Gastroesophageal sphincter (tissue), 4 donors: ENCODE measurements at regions not wholly inside any gene's neighbourhood (a gene's known extent, or its start where the extent isn't known, plus 50 kb on each side); places are given as distances from the start of the nearest gene placed in this dataset.
A peak's percentile ranks its signal among the peaks of the same experiment; 100 is the strongest.

Source experiments
- ATAC-seq: fragments of 150-250 bp; one replicate; pipeline ENCODE4 v1.9.1; 2016; ENCODE audit warnings: mild to moderate bottlenecking, moderate library complexity
- H3K27ac ChIP-seq, 4 donors: fragments of 200-600 bp; sonication (generic) in 3 of 4; 1 replicate in 3 of 4; 2 replicates in 1 of 4; pipeline ENCODE4 v1.5.1; 2016 to 2019
- H3K27me3 ChIP-seq: fragments of 200-600 bp; sonication (generic); one replicate; pipeline ENCODE4 v1.5.1; 2019
- H3K36me3 ChIP-seq, 2 donors: fragments of 200-600 bp; sonication (generic); one replicate each; pipeline ENCODE4 v1.5.1; 2019; ENCODE audit warnings: control low read depth in 1 of 2
- H3K4me1 ChIP-seq, 3 donors: fragments of 200-600 bp; sonication (generic); 1 replicate in 2 of 3; 2 replicates in 1 of 3; pipeline ENCODE4 v1.5.1; 2016 to 2019; ENCODE audit warnings: control low read depth in 2 of 3
- H3K4me3 ChIP-seq, 2 donors: fragments of 200-600 bp; sonication (generic); one replicate each; pipeline ENCODE4 v1.5.1; 2019; ENCODE audit warnings: mild to moderate bottlenecking in 1 of 2, moderate library complexity in 1 of 2
- H3K9me3 ChIP-seq, 3 donors: fragments of 200-600 bp; sonication (generic); one replicate each; pipeline ENCODE4 v1.5.1; 2017 to 2019; ENCODE audit warnings: control low read depth in 2 of 3
- CTCF ChIP-seq, 4 experiments: fragments of 200-600 bp in 2 of 4; fragments of 450-650 bp in 2 of 4; sonication (generic) in 1 of 4; IDR thresholded peaks; one replicate each; pipeline ENCODE4 v1.5.1; 2017 to 2019; ENCODE audit warnings: antibody characterized with exemption in 4 of 4, mild to moderate bottlenecking in 2 of 4, moderate library complexity in 2 of 4
- EP300 ChIP-seq: sonication (generic); formaldehyde crosslinking; IDR thresholded peaks from one replicate; pipeline ENCODE4 v1.6.1; 2017; ENCODE audit warnings: antibody characterized with exemption, mild to moderate bottlenecking
- POLR2A ChIP-seq, 2 donors: fragments of 450-650 bp; IDR thresholded peaks; one replicate each; pipeline ENCODE4 v1.6.1; 2017; ENCODE audit warnings: antibody characterized with exemption in 2 of 2, mild to moderate bottlenecking in 2 of 2, moderate library complexity in 1 of 2
- POLR2AphosphoS5 ChIP-seq: sonication (generic); formaldehyde crosslinking; IDR thresholded peaks from one replicate; pipeline ENCODE4 v1.6.1; 2017; ENCODE audit warnings: antibody characterized with exemption
- WGBS, 2 donors: methylation state at CpG; one replicate each; pipeline ENCODE4 v1.1.5; 2018; ENCODE audit warnings: low coverage in 1 of 2; 5-methylcytosine and 5-hydroxymethylcytosine counted together

GRCh38 chr15:100712226-100712625, 109.8 kb downstream of the ASB7 start:
- no peaks in the 10 kb centered on the region for H3K9me3 ChIP-seq
- peak; percentile 47 for ATAC-seq
- H3K27ac ChIP-seq: peak overlapping the region in 1 of 4 donors; percentile 61
- no peak overlapping the region for H3K4me3 ChIP-seq
- TF ChIP-seq POLR2AphosphoS5 (no peak), CTCF (IDR thresholded peaks at IDR 0.05) (no peak), EP300 (no peak), POLR2A (IDR thresholded peaks at IDR 0.05) (no peak)
- peaks cover 0 to 14% (median 2%) of the 10 kb centered on the region in 3 donors for H3K4me1 ChIP-seq
- WGBS, 2 donors: 70% methylated on average over 4 of the region's 8 CpGs; no CpG with 5 or more reads in 1 of the 2 donors
- H3K27me3 ChIP-seq: no peaks in the 10 kb centered on the region
- H3K36me3 ChIP-seq: no peaks in the 10 kb centered on the region

GRCh38 chr15:100713163-100713867, 110.9 kb downstream of the ASB7 start:
- TF ChIP-seq POLR2AphosphoS5 (no peak), EP300 (no peak), POLR2A (IDR thresholded peaks at IDR 0.05) (no peak), CTCF (IDR thresholded peaks at IDR 0.05) (no peak)
- Histone ChIP-seq H3K27me3 (no peaks in the 10 kb centered on the region), H3K4me1 (peaks cover 0 to 14% (median 2%) of the 10 kb centered on the region in 3 donors), H3K36me3 (no peaks in the 10 kb centered on the region), H3K27ac (peak overlapping the region in 1 of 4 donors; percentile 11), H3K9me3 (no peaks in the 10 kb centered on the region), H3K4me3 (no peak overlapping the region)
- no peak for ATAC-seq
- 59 to 80% methylated on average over 2 of the region's 22 CpGs for WGBS, 2 donors

GRCh38 chr15:100714034-100714748, 111.8 kb downstream of the ASB7 start:
- WGBS, 2 donors: 53 to 90% methylated on average over 2 to 6 of the region's 13 CpGs
- TF ChIP-seq POLR2A (IDR thresholded peaks at IDR 0.05) (no peak), CTCF (IDR thresholded peaks at IDR 0.05) (no peak), POLR2AphosphoS5 (no peak), EP300 (no peak)
- no peak for ATAC-seq
- H3K9me3 ChIP-seq: no peaks in the 10 kb centered on the region
- H3K4me1 ChIP-seq: peaks cover 0 to 14% (median 2%) of the 10 kb centered on the region in 3 donors
- no peaks in the 10 kb centered on the region for H3K36me3 ChIP-seq
- H3K4me3 ChIP-seq: no peak overlapping the region
- no peak overlapping the region for H3K27ac ChIP-seq
- no peaks in the 10 kb centered on the region for H3K27me3 ChIP-seq

- no peak for ATAC-seq
- 83 to 100% methylated on average over 2 to 7 of the region's 14 CpGs for WGBS, 2 donors
- H3K27me3 ChIP-seq: no peaks in the 10 kb centered on the region
- H3K27ac ChIP-seq: no peak overlapping the region
- H3K36me3 ChIP-seq: no peaks in the 10 kb centered on the region
- no peak overlapping the region for H3K4me3 ChIP-seq
- TF ChIP-seq CTCF (IDR thresholded peaks at IDR 0.05) (no peak), EP300 (no peak), POLR2AphosphoS5 (no peak), POLR2A (IDR thresholded peaks at IDR 0.05) (no peak)
- no peaks in the 10 kb centered on the region for H3K9me3 ChIP-seq
- peaks cover 0 to 14% (median 2%) of the 10 kb centered on the region in 3 donors for H3K4me1 ChIP-seq
Observed at GRCh38 chr15:100714749-100715342, 112.5 kb downstream of the ASB7 start.
